ENCODE measurements at regions not wholly inside any gene's neighbourhood (a gene's known extent, or its start where the extent isn't known, plus 50 kb on each side); places are given as distances from the start of the nearest gene placed in this dataset.
"Not testable (repeated sequence)": the region's sequence is repeated elsewhere in the genome, so short reads cannot be mapped to it uniquely, and the experiment has no call there.

GRCh38 chr1:224061436-224061835, 52.5 kb upstream of the FBXO28 start:
- DNase-seq, result no peak

DNA sequence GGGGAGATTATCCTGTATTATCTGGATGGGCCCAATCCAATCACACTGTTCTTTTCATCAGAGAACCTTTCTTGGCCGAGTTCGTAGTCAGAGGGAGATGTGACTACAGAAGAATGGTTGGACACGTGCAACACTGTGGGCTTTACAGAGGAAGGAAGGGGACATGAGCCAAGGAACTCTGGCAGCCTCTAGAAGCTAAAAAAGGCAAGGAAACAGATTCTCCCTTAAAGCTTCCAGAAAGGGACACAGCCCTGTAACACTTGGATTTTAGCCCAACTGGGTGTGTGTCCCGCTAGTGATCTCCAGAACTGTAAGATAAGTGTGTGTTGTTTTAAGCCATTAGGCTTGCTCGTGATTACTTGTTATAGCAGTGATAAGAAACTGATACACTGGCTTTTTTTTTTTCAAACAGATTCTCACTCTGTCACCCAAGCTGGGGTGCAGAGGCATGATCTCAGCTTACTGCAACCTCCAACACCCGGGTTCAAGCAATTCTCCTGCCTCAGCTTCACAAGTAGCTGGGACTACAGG, 53.9 kb upstream of the FBXO28 start:
- no peak for DNase-seq

- DNase-seq, result no peak
Measured at GRCh38 chr1:224058303-224058702, 55.6 kb upstream of the FBXO28 start.

DNA sequence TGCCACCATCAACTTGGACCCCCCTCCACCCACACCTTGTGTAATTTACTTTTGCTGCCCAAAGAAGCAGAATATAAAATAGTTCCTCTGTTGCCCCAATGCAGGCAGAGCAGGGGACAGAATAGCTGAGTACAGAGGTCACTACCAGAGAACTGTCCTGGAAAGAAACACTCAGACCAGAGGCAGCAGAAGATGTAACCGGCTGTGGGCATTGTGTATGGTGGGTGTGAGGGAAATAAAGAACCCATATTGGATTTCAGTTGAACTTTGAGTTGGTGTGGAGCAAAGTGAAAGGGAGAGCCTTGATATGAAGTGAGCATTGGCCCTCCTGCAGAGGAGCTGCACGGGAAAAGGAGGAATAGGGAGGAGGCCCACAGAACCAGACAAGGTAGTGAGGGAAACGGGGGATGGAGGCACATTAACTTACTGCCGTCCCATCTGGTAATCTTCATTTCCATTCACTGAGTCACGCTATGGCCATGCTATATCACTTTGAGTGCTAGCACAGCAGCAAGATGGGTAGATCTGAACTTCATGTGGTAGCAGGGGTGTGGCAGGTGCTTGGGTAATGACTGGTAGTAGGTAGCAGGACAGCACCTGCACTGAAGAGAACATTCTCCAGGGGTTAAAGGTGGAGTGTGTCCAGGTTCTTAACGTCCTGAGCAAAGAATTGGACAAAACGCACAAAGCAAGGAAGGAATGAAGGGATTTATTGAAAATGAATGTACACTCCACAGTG, 56.3 kb upstream of the FBXO28 start:
- no peak for DNase-seq

DNA sequence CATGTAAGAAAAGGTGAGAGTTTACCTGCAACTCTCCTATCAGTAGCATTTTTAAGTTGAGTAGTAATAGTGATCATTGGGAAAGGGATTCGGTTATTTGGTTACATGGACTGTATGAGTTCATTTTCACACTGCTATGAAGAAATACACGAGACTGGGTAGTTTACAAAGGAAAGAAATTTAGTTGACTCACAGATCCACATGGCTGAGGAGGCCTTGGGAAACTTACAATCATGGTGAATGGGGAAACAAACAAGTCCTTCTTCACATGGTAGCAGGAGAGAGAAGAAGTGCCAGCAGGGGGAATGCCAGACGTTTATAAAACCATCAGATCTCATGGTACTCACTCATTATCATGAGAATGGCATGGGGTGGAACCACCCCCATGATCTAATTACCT, 59.3 kb upstream of the FBXO28 start:
- DNase-seq, result no peak

- no peak for DNase-seq
Measured at GRCh38 chr1:224054012-224054411, 59.9 kb upstream of the FBXO28 start.

GRCh38 chr1:224053456-224053855, 60.5 kb upstream of the FBXO28 start:
- DNase-seq, result no peak

GRCh38 chr1:224052772-224053171, 61.1 kb upstream of the FBXO28 start:
- no peak for DNase-seq

DNA sequence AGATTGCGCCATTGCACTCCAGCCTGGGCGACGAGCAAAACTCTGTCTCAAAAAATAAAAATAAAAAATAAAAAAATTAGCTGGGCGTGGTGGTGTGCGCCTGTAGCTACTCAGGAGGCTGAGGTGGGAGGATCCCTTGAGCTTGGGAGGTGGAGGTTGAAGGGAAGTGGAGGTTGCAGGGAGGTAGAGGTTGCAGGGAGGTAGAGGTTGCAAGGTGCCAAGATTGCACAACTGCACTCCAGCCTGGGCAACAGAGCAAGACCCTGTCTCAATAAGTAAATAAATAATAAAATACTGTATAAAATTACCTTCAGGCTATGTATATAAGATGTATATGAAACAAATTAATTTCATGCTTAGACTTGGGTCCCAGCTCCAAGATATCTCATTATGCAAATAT, 62.1 kb upstream of the FBXO28 start:
- DNase-seq, result not testable (repeated sequence)

DNA sequence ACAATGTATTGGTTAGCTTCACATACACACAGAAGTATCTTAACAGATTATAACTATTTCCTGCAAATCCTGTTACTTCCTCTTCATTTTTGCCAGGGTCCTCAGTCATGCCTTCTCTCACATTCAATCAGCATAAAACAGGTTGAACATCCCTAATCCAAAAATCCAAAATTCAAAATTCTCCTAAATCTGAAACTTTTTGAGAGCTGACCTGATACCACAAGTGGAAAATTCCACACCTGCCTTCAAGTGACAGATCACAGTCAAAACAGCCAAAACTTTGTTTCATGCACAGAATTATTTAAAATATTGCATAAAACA, 62.9 kb upstream of the FBXO28 start:
- DNase-seq, result no peak

DNA sequence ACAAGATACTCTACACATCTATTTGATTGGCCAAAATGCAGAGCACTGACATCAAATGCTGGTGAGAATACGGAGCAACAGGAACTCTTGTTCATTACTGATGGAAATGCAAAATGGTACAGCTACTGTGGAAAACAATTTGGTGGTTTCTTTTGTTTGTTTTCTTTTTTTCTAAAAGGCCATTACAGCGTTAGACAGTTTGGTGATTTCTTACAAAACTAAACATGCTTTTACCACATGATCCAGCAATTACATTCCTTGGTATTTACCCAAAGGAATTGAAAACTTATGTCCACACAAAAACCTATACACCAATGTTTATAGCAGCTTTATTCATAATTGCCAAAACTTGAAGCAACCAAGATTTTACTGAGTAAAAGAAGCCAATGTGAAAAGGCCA, 66.4 kb upstream of the FBXO28 start:
- no peak for DNase-seq

DNA sequence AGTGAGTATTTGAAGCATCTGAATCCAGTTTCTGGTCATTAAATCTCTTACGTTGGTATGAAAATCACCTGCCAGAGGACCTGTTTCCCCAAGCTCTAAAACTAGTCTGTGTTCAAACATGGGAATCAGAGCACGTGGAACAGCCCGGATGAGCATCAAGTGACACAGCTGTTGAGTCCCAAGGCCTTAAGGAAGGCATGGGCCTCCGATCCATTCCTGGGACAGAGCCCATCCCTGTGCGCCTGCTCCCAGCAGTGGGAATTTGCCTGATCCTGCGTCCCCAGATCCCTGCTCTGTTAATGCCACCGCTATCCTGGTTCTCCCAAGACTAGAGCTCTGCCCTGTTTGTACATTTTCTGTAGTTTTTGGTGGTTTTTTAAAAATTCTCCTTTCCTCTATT, 68.4 kb upstream of the FBXO28 start:
- DNase-seq, result no peak

DNA sequence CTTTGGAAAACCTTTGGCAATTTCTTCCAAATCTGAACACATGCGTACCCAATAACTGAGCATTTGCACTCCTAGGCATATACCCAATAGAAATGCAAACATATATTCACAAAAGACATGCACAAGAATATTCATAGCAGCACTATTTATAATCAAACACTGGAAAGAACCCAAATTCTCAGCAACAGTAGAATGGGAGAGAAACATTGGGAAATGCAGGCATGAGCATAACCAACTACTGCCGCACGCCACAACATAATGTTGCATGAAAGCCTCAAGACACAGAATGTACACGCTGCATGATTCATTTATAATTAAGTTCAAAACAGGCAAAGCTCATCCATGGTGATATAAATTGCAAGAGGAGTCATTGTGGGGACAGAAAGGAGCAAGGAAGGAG, 69.5 kb upstream of the FBXO28 start:
- DNase-seq, result no peak

- DNase-seq, result no peak
Measured at GRCh38 chr1:224042557-224043118, 71.3 kb upstream of the FBXO28 start.

DNA sequence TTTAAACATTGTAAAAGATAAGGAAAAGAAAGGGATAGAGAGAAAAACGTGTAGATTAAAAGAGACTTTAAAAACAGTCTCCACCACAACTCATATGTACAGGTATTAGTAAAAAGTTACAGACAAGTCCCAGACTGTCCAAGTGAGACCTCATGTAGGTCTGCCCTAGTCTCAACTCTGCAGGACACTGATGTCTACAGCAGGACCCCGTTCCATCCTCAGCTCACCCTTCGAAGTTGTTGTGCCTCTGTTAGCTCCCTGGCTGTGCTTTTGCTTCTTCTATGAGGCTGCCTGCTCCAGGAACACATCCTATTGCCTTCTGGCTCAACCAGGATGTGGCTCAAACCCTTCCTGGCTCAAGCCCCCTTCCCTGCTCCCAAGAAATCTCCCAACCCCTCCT, 72.9 kb upstream of the FBXO28 start:
- DNase-seq, result no peak

GRCh38 chr1:224040423-224040822, 73.5 kb upstream of the FBXO28 start:
- DNase-seq, result not testable (repeated sequence)

DNA sequence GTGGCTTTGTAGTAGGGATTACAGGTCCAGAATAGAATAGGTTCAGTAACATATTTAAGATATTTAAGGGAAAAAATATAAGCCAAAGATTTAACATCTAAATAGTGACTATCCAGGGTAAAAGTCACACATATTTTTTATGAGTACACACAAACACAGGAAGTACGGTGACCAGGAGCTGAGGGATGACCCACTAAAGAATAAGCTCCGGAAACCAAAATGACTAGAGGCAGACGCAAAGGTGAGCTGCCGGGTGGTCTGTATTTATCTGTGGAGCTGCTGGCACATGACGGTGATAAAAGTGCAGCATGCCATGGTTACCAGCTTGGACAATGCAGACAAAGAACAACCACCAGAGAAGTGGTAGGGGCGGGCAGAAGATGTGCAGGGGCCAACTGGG, 73.9 kb upstream of the FBXO28 start:
- not testable (repeated sequence) for DNase-seq

GRCh38 chr1:224038832-224039231, 75.1 kb upstream of the FBXO28 start:
- not testable (repeated sequence) for DNase-seq

DNA sequence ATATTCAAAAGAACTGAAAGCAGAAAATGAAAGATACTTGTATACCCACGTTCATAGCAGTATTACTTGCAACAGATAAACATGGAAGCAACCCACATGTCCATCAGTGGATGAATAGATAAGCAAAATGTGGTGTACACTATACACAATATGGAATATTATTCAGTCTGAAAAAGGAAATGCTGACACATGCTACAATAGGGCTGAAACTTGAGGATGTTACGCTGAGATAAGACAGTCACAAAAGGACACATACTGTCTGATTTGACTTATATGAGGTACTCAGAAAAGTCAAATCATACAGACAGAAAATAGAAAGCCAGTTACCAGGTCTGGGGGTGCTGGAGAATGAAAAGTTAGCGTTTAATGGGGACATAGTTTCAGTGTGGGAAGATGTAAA, 76.5 kb upstream of the FBXO28 start:
- not testable (repeated sequence) for DNase-seq

GRCh38 chr1:224032608-224033276, 81.2 kb upstream of the FBXO28 start:
- DNase-seq, result not testable (repeated sequence)

DNA sequence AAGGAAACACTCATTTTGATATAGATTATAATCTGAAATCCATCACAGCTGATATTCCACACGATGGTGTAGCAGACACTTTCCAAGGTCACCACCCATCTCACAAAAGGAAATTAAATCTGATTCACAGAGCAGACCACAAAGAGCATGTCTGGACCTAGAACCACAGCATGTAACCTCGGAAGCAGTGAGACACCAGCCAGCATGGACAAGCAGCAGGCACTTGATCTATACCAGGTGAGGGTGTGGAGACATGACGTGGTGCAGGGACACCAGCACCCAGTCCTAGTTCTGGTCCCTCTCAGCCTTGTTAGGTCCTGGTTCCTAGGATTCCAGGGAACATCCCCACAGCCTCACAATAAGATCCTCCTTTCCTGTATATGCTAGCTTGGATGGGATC, 81.9 kb upstream of the FBXO28 start:
- DNase-seq, result not testable (repeated sequence)

- DNase-seq, result not testable (repeated sequence)
Measured at GRCh38 chr1:224030257-224030656, 83.7 kb upstream of the FBXO28 start.

- not testable (repeated sequence) for DNase-seq
Measured at GRCh38 chr1:224029286-224030025, 84.5 kb upstream of the FBXO28 start.

GRCh38 chr1:224028802-224029201, 85.1 kb upstream of the FBXO28 start:
- not testable (repeated sequence) for DNase-seq

Measured in NK-92 treated with Interleukin-12 subunit alpha and Interleukin-12 subunit beta, amount 100 ng/mL, for 24 hours (cell line).